ENCODE measurements at regions not wholly inside any gene's neighbourhood (a gene's known extent, or its start where the extent isn't known, plus 50 kb on each side); places are given as distances from the start of the nearest gene placed in this dataset.

GRCh38 chr2:152825834-152826233 is 107.4 kb downstream of the ARL6IP6 start:
- TF ChIP-seq CTCF (IDR thresholded peaks at IDR 0.05) (no peak), EZH2 (IDR thresholded peaks at IDR 0.05; ENCODE audit: borderline replicate concordance, insufficient read depth, low read depth, low read length, poor library complexity, severe bottlenecking) (no peak)
